SK-N-SH (cell line): ENCODE measurements at regions not wholly inside any gene's neighbourhood (a gene's known extent, or its start where the extent isn't known, plus 50 kb on each side); places are given as distances from the start of the nearest gene placed in this dataset.

Experiments used
- CTCF ChIA-PET: fragments of 300-600, 350-600 bp; formaldehyde crosslinking; extraction: SDS; loops from one replicate; lab custom pipeline; 2021; lab: Yijun Ruan, JAX
- POLR2A ChIA-PET: fragments of 350-600 bp; sonication (Branson Sonifier 250); formaldehyde crosslinking; extraction: SDS; loops from one replicate; lab custom pipeline; 2020; ENCODE audit warnings: antibody characterized with exemption, inconsistent platforms; lab: Yijun Ruan, JAX
- DNase-seq: peaks from one replicate; pipeline ENCODE4 v3.0.0; 2012
- H2AFZ ChIP-seq: fragments of 200-600 bp; sonication (generic); 2 replicates; pipeline ENCODE4 v1.8.1; 2016; ENCODE audit warnings: antibody characterized with exemption, mild to moderate bottlenecking, low read depth
- H3F3A ChIP-seq: fragments of 200-600 bp; sonication (generic); replicated peaks from 2 replicates; pipeline ENCODE3; 2016; ENCODE audit warnings: antibody characterized with exemption, mild to moderate bottlenecking; ENCODE audit not compliant: insufficient read depth
- H3K27ac ChIP-seq, 2 experiments: fragments of 200-500 bp in 1 of 2; fragments of 200-600 bp in 1 of 2; sonication (Bioruptor generic) in 1 of 2; sonication (generic), shearing (Covaris generic) in 1 of 2; 2 replicates each; pipeline versions ENCODE4 v1.5.1 to v1.6.1; 2014 to 2016; ENCODE audit warnings: low read depth in 2 of 2, inconsistent platforms in 1 of 2, low read length in 1 of 2, mild to moderate bottlenecking in 1 of 2, mixed read lengths in 1 of 2
- H3K27me3 ChIP-seq: fragments of 200-600 bp; sonication (generic), shearing (Covaris generic); 2 replicates; pipeline ENCODE4 v1.6.1; 2016; ENCODE audit warnings: mixed run types; ENCODE audit not compliant: insufficient read depth
- H3K36me3 ChIP-seq, 2 experiments: fragments of 200-500 bp in 1 of 2; fragments of 200-600 bp in 1 of 2; sonication (Bioruptor generic) in 1 of 2; sonication (generic) in 1 of 2; replicated peaks in 1 of 2; 2 replicates each; pipeline versions ENCODE3 to v1.5.1; 2014 to 2016; ENCODE audit warnings: low read length in 1 of 2, mild to moderate bottlenecking in 1 of 2; ENCODE audit not compliant: insufficient read depth in 2 of 2, control insufficient read depth in 1 of 2
- H3K4me1 ChIP-seq, 2 experiments: fragments of 200-500 bp in 1 of 2; fragments of 200-600 bp in 1 of 2; sonication (Bioruptor generic) in 1 of 2; sonication (generic), shearing (Covaris generic) in 1 of 2; 2 replicates each; pipeline versions ENCODE4 v1.5.1 to v1.6.1; 2014 to 2016; ENCODE audit warnings: low read depth in 1 of 2, low read length in 1 of 2, mixed run types in 1 of 2; ENCODE audit not compliant: insufficient read depth in 2 of 2, control insufficient read depth in 1 of 2
- H3K4me2 ChIP-seq: fragments of 200-600 bp; sonication (generic), shearing (Covaris generic); 2 replicates; pipeline ENCODE4 v1.6.1; 2017; ENCODE audit warnings: mixed run types
- H3K4me3 ChIP-seq, 2 experiments: fragments of 200-500 bp in 1 of 2; fragments of 200-600 bp in 1 of 2; sonication (Bioruptor generic) in 1 of 2; sonication (generic), shearing (Covaris generic) in 1 of 2; 2 replicates each; pipeline versions ENCODE4 v1.5.1 to v1.8.1; 2014 to 2016; ENCODE audit warnings: low read depth in 2 of 2, inconsistent platforms in 1 of 2, low read length in 1 of 2, mild to moderate bottlenecking in 1 of 2, mixed read lengths in 1 of 2, moderate library complexity in 1 of 2
- H3K79me2 ChIP-seq: fragments of 200-600 bp; sonication (generic); 2 replicates; pipeline ENCODE4 v1.8.1; 2017; ENCODE audit warnings: mild to moderate bottlenecking; ENCODE audit not compliant: insufficient read depth
- H3K9ac ChIP-seq: fragments of 200-600 bp; sonication (generic); 2 replicates; pipeline ENCODE4 v1.6.1; 2017; ENCODE audit warnings: mixed run types
- H3K9me2 ChIP-seq: fragments of 200-600 bp; sonication (generic); 2 replicates; pipeline ENCODE4 v1.6.1; 2017; ENCODE audit warnings: mixed run types
- H3K9me3 ChIP-seq: fragments of 200-600 bp; sonication (generic); 2 replicates; pipeline ENCODE4 v1.6.1; 2017; ENCODE audit warnings: mixed run types, mild to moderate bottlenecking, moderate library complexity
- H4K20me1 ChIP-seq: fragments of 200-600 bp; sonication (generic); 2 replicates; pipeline ENCODE4 v1.6.1; 2017; ENCODE audit warnings: mild to moderate bottlenecking, mixed run types; ENCODE audit not compliant: insufficient read depth
- CHD2 ChIP-seq: fragments of 150-350 bp; IDR thresholded peaks from 2 replicates; pipeline ENCODE4 v1.6.1; 2018; ENCODE audit warnings: low read length; ENCODE audit not compliant: partially characterized antibody
- ELF1 ChIP-seq: IDR thresholded peaks from 2 replicates; pipeline ENCODE4 v1.4.0; 2012
- EZH2phosphoT487 ChIP-seq: fragments of 200-600 bp; sonication (generic); IDR thresholded peaks from 2 replicates; pipeline ENCODE4 v1.6.1; 2017; ENCODE audit warnings: low read depth, mixed run types, mild to moderate bottlenecking, antibody characterized with exemption, moderate library complexity, borderline replicate concordance
- FOSL2 ChIP-seq: IDR thresholded peaks from 2 replicates; pipeline ENCODE4 v1.4.0; 2012; ENCODE audit warnings: low read depth, mild to moderate bottlenecking, moderate library complexity, borderline replicate concordance
- FOXJ3 ChIP-seq: sonication (generic); formaldehyde crosslinking; IDR thresholded peaks from 2 replicates; pipeline ENCODE4 v1.5.1; 2020; ENCODE audit warnings: mild to moderate bottlenecking, missing genetic modification reagents
- GABPA ChIP-seq: IDR thresholded peaks from 2 replicates; pipeline ENCODE4 v1.4.0; 2012; ENCODE audit warnings: low read depth, mild to moderate bottlenecking
- JUND ChIP-seq: IDR thresholded peaks from 2 replicates; pipeline ENCODE4 v1.4.0; 2012
- MXI1 ChIP-seq: IDR thresholded peaks from 2 replicates; pipeline ENCODE4 v1.6.1; 2012; ENCODE audit warnings: mild to moderate bottlenecking, low read depth, low read length, improper control_type of control experiment
- NFIC ChIP-seq: IDR thresholded peaks from 2 replicates; pipeline ENCODE4 v1.4.0; 2012; ENCODE audit warnings: borderline replicate concordance
- SMC3 ChIP-seq: IDR thresholded peaks from 2 replicates; pipeline ENCODE4 v1.6.1; 2012; ENCODE audit warnings: low read depth, low read length, improper control_type of control experiment
- TAF1 ChIP-seq: IDR thresholded peaks from 2 replicates; pipeline ENCODE4 v1.6.1; 2012; ENCODE audit warnings: low read depth, mild to moderate bottlenecking, low read length, moderate library complexity, borderline replicate concordance
- TCF12 ChIP-seq: IDR thresholded peaks from 2 replicates; pipeline ENCODE4 v1.4.0; 2012
- YY1 ChIP-seq: IDR thresholded peaks from 2 replicates; pipeline ENCODE4 v1.4.0; 2012; ENCODE audit warnings: low read depth, mild to moderate bottlenecking
- WGBS: methylation state at CpG from one replicate; pipeline ENCODE4 v1.1.6; 2017; ENCODE audit warnings: low lambda C conversion rate; 5-methylcytosine and 5-hydroxymethylcytosine counted together
- TF ChIP-seq, protein P1 (sequence below): IDR thresholded peaks from 2 replicates; pipeline ENCODE4 v1.4.0; 2012; ENCODE audit warnings: low read depth, borderline replicate concordance
- TF ChIP-seq, protein P2 (sequence below): fragments of 150-350 bp; IDR thresholded peaks from 2 replicates; pipeline ENCODE4 v1.6.1; 2017; ENCODE audit warnings: antibody characterized with exemption, low read length, low read depth, borderline replicate concordance
- TF ChIP-seq, protein P3 (sequence below): fragments of 150-350 bp; IDR thresholded peaks from 2 replicates; pipeline ENCODE4 v1.6.1; 2016; ENCODE audit warnings: mild to moderate bottlenecking, low read depth, low read length
- TF ChIP-seq, protein P4 (sequence below): IDR thresholded peaks from 2 replicates; pipeline ENCODE4 v1.6.1; 2012; ENCODE audit warnings: mild to moderate bottlenecking, low read depth, low read length, moderate library complexity

DNA sequence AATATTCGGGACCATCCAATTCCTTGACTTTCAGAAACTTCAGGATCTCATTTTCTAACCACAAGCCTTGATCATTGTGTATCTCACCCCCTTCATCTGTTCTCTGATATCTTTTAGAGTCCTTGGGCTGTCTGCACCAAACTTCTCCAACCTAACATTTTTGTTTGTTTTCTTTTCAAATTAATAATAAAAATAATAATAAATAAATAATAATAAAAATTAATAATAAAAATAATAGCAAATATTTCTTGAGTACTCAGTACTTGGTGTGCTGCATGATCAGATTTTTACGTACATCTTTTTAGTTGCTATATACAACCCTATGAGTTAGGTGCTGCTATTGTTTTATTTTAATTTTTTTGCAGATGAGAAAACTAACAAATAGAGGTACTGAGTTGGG is 70.2 kb upstream of the TPRG1 start:
- Histone ChIP-seq H3K9me2 (no peaks in the 10 kb centered on the region), H3K36me3 (no peaks in the 10 kb centered on the region), H3F3A (no peaks in the 10 kb centered on the region), H3K4me1 (peaks cover 0 to 2% of the 10 kb centered on the region in 2 experiments; a peak in 2 of 4 replicates), H3K9me3 (no peaks in the 10 kb centered on the region), H3K4me2 (no peak overlapping the region), H3K9ac (no peak overlapping the region), H3K79me2 (no peaks in the 10 kb centered on the region), H3K4me3 (no peak overlapping the region), H2AFZ (no peak overlapping the region), H3K27ac (no peak overlapping the region), H4K20me1 (no peaks in the 10 kb centered on the region), H3K27me3 (no peaks in the 10 kb centered on the region)
- 36% methylated on average over 2 of the region's 2 CpGs for WGBS
- ChIA-PET POLR2A (no interaction called here), CTCF (interaction anchor here (1.2 kb wide), 1 partner anchor 16 kb away, joined by 3 read pairs; no protein-coding TSS in a partner anchor)
- no peak for DNase-seq
- TF ChIP-seq ELF1 (no peak), YY1 (no peak), MXI1 (no peak), FOSL2 (no peak), NFIC (no peak), JUND (no peak), CHD2 (no peak), SMC3 (no peak), TAF1 (no peak), FOXJ3 (CRISPR knock-in tag) (no peak)
- TF ChIP-seq, protein P1, sequence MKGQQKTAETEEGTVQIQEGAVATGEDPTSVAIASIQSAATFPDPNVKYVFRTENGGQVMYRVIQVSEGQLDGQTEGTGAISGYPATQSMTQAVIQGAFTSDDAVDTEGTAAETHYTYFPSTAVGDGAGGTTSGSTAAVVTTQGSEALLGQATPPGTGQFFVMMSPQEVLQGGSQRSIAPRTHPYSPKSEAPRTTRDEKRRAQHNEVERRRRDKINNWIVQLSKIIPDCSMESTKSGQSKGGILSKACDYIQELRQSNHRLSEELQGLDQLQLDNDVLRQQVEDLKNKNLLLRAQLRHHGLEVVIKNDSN, result no peak
- TF ChIP-seq, protein P2, sequence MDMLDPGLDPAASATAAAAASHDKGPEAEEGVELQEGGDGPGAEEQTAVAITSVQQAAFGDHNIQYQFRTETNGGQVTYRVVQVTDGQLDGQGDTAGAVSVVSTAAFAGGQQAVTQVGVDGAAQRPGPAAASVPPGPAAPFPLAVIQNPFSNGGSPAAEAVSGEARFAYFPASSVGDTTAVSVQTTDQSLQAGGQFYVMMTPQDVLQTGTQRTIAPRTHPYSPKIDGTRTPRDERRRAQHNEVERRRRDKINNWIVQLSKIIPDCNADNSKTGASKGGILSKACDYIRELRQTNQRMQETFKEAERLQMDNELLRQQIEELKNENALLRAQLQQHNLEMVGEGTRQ, result no peak
- TF ChIP-seq, protein P3, sequence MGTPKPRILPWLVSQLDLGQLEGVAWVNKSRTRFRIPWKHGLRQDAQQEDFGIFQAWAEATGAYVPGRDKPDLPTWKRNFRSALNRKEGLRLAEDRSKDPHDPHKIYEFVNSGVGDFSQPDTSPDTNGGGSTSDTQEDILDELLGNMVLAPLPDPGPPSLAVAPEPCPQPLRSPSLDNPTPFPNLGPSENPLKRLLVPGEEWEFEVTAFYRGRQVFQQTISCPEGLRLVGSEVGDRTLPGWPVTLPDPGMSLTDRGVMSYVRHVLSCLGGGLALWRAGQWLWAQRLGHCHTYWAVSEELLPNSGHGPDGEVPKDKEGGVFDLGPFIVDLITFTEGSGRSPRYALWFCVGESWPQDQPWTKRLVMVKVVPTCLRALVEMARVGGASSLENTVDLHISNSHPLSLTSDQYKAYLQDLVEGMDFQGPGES, result no peak

DNA sequence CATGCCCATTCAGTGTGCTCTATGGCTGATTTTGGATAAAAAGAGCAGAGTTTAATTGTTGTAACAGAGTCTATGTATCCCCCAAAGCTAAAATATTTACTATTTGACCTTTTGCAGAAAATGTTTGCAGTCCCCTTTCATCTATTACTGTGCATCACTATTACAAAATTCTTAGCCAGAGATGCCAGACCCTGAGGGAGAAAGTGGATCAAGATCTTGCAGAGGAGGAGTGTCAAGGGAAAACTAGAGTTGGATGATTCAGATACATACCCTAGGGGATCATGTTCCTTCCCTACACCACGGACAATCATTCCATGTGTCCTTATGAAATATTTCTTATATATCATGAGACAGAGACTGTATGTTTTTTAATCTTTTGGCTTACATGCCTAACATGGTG is 68.6 kb upstream of the TPRG1 start:
- no peaks in the 10 kb centered on the region for H3F3A ChIP-seq
- H3K27ac ChIP-seq, result no peak overlapping the region
- POLR2A ChIA-PET, result no interaction called here
- H3K4me2 ChIP-seq, result no peak overlapping the region
- no peaks in the 10 kb centered on the region for H3K9me3 ChIP-seq
- no peaks in the 10 kb centered on the region for H3K9me2 ChIP-seq
- H4K20me1 ChIP-seq, result no peaks in the 10 kb centered on the region
- H3K27me3 ChIP-seq, result no peaks in the 10 kb centered on the region
- no peak overlapping the region for H3K9ac ChIP-seq
- no peaks in the 10 kb centered on the region for H3K79me2 ChIP-seq
- no peak for TF ChIP-seq TAF1
- no peak for TF ChIP-seq YY1
- TF ChIP-seq GABPA, result no peak
- TF ChIP-seq, protein P1, result no peak
- TF ChIP-seq, protein P4, sequence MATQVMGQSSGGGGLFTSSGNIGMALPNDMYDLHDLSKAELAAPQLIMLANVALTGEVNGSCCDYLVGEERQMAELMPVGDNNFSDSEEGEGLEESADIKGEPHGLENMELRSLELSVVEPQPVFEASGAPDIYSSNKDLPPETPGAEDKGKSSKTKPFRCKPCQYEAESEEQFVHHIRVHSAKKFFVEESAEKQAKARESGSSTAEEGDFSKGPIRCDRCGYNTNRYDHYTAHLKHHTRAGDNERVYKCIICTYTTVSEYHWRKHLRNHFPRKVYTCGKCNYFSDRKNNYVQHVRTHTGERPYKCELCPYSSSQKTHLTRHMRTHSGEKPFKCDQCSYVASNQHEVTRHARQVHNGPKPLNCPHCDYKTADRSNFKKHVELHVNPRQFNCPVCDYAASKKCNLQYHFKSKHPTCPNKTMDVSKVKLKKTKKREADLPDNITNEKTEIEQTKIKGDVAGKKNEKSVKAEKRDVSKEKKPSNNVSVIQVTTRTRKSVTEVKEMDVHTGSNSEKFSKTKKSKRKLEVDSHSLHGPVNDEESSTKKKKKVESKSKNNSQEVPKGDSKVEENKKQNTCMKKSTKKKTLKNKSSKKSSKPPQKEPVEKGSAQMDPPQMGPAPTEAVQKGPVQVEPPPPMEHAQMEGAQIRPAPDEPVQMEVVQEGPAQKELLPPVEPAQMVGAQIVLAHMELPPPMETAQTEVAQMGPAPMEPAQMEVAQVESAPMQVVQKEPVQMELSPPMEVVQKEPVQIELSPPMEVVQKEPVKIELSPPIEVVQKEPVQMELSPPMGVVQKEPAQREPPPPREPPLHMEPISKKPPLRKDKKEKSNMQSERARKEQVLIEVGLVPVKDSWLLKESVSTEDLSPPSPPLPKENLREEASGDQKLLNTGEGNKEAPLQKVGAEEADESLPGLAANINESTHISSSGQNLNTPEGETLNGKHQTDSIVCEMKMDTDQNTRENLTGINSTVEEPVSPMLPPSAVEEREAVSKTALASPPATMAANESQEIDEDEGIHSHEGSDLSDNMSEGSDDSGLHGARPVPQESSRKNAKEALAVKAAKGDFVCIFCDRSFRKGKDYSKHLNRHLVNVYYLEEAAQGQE, result no peak
- no peak for TF ChIP-seq EZH2phosphoT487
- TF ChIP-seq ELF1, result no peak
- no peak for TF ChIP-seq TCF12
- TF ChIP-seq JUND, result no peak
- TF ChIP-seq, protein P2, result no peak
- TF ChIP-seq, all 33 proteins: peak for 0
- Histone ChIP-seq H3K4me1 (peaks cover 0 to 10% of the 10 kb centered on the region in 2 experiments; a peak in 2 of 4 replicates), H2AFZ (no peak overlapping the region), H3K4me3 (no peak overlapping the region), H3K36me3 (no peaks in the 10 kb centered on the region)
- no peak for DNase-seq
- 6% methylated on average over 1 of the region's 1 CpG for WGBS
- CTCF ChIA-PET, result interaction anchor here (1.1 kb wide), 1 partner anchor 26 kb away, joined by 3 read pairs; no protein-coding TSS in a partner anchor
